Smooth muscle cell (in vitro differentiated cells): ENCODE measurements at regions not wholly inside any gene's neighbourhood (a gene's known extent, or its start where the extent isn't known, plus 50 kb on each side); places are given as distances from the start of the nearest gene placed in this dataset.

ENCODE experiments used
- DNase-seq: peaks from one replicate; lab custom pipeline; 2025; ENCODE audit not compliant: unreplicated experiment; lab: John Stamatoyannopoulos, UW
- H2AFZ ChIP-seq: fragments of 200-600 bp; sonication (generic); 2 replicates; pipeline ENCODE4 v1.6.0; 2016; ENCODE audit warnings: antibody characterized with exemption, low read depth, mild to moderate bottlenecking
- H3F3A ChIP-seq: fragments of 200-600 bp; sonication (generic); 2 replicates; pipeline ENCODE4 v1.6.0; 2017; ENCODE audit warnings: antibody characterized with exemption, low read depth
- H3K27ac ChIP-seq: fragments of 200-600 bp; sonication (generic); 2 replicates; pipeline ENCODE4 v1.5.1; 2016; ENCODE audit warnings: low read depth, mild to moderate bottlenecking
- H3K27me3 ChIP-seq: fragments of 200-600 bp; sonication (generic); 2 replicates; pipeline ENCODE4 v1.6.1; 2016; ENCODE audit warnings: low read depth, mild to moderate bottlenecking
- H3K36me3 ChIP-seq: fragments of 200-600 bp; sonication (generic); 2 replicates; pipeline ENCODE4 v1.5.1; 2016; ENCODE audit warnings: low read depth
- H3K4me1 ChIP-seq: fragments of 200-600 bp; sonication (generic); 2 replicates; pipeline ENCODE4 v1.5.1; 2016; ENCODE audit warnings: low read depth
- H3K4me2 ChIP-seq: fragments of 200-600 bp; sonication (generic); 2 replicates; pipeline ENCODE4 v1.6.0; 2016; ENCODE audit warnings: mild to moderate bottlenecking
- H3K4me3 ChIP-seq: fragments of 200-600 bp; sonication (generic); 2 replicates; pipeline ENCODE4 v1.5.1; 2016; ENCODE audit warnings: mild to moderate bottlenecking
- H3K79me2 ChIP-seq: fragments of 200-600 bp; sonication (generic); 2 replicates; pipeline ENCODE4 v1.6.0; 2016; ENCODE audit warnings: low read depth, mild to moderate bottlenecking
- H3K9ac ChIP-seq: fragments of 200-600 bp; sonication (generic); 2 replicates; pipeline ENCODE4 v1.6.0; 2016; ENCODE audit warnings: low read depth
- H3K9me3 ChIP-seq: fragments of 200-600 bp; sonication (generic); replicated peaks from 2 replicates; pipeline ENCODE4 v1.5.1; 2016; ENCODE audit warnings: low read depth
- H4K20me1 ChIP-seq: fragments of 200-600 bp; sonication (generic); 2 replicates; pipeline ENCODE4 v1.6.0; 2016; ENCODE audit warnings: low read depth
- WGBS: methylation state at CpG from one replicate; pipeline ENCODE4 v1.1.7; 2016; ENCODE audit warnings: low lambda C conversion rate; 5-methylcytosine and 5-hydroxymethylcytosine counted together
- TF ChIP-seq, protein P1 (sequence below): fragments of 200-600 bp; sonication (generic); IDR thresholded peaks from 2 replicates; pipeline ENCODE4 v1.5.1; 2017; ENCODE audit warnings: borderline replicate concordance, mild to moderate bottlenecking, antibody characterized with exemption; ENCODE audit not compliant: insufficient read depth, poor library complexity, severe bottlenecking

DNA sequence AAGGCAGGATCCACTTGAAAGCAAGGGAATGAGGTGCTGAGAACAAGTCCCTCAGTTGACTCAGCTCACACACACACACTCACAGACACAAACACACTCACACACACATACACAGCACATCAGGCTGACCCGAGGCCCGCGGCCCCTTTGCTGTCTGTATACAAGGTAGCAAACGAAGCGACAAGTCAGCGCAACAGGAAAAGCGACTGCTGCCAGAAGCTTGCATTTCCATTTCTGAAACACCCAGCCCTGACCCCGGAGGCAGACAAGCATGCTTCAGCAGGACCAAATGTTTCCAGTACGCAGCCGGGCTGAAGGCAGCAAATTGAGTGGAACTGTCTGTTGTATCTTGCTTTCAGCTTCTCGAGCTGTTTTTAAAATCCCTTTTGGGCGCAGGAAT is 501.6 kb downstream of the NPHP4 start:
- H2AFZ ChIP-seq: no peak overlapping the region
- no peaks in the 10 kb centered on the region for H3F3A ChIP-seq
- H3K9me3 ChIP-seq: no peaks in the 10 kb centered on the region
- H3K4me3 ChIP-seq: no peak overlapping the region
- H3K36me3 ChIP-seq: no peaks in the 10 kb centered on the region
- WGBS: 80% methylated on average over 12 of the region's 12 CpGs
- no peaks in the 10 kb centered on the region for H4K20me1 ChIP-seq
- peaks cover 6% of the 10 kb centered on the region for H3K4me1 ChIP-seq
- no peak for DNase-seq
- no peak overlapping the region for H3K4me2 ChIP-seq
- H3K79me2 ChIP-seq: no peaks in the 10 kb centered on the region
- TF ChIP-seq, protein P1, sequence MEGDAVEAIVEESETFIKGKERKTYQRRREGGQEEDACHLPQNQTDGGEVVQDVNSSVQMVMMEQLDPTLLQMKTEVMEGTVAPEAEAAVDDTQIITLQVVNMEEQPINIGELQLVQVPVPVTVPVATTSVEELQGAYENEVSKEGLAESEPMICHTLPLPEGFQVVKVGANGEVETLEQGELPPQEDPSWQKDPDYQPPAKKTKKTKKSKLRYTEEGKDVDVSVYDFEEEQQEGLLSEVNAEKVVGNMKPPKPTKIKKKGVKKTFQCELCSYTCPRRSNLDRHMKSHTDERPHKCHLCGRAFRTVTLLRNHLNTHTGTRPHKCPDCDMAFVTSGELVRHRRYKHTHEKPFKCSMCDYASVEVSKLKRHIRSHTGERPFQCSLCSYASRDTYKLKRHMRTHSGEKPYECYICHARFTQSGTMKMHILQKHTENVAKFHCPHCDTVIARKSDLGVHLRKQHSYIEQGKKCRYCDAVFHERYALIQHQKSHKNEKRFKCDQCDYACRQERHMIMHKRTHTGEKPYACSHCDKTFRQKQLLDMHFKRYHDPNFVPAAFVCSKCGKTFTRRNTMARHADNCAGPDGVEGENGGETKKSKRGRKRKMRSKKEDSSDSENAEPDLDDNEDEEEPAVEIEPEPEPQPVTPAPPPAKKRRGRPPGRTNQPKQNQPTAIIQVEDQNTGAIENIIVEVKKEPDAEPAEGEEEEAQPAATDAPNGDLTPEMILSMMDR: no peak
- H3K27me3 ChIP-seq: peaks cover 11% of the 10 kb centered on the region
- H3K27ac ChIP-seq: no peak overlapping the region
- H3K9ac ChIP-seq: no peak overlapping the region

DNA sequence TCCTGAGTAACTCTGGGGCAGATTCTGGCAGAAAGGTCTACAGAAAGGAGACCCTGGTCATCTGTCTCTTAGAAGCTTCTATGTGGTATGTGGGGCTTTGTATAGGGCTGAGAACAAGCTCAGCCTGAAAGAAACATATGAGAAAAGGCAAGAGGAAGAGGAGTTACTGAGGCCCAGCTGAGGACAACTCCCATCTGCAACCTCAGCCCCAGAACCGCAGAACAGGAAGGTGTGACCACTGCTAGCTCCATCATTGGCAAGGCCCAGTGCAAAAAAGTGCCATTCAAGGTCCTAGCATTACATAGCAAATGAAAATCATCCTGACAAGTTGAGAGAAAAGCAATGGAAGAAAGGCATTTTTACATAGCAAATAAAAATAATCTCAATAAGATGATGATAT is 503.8 kb downstream of the NPHP4 start:
- Histone ChIP-seq H3K4me3 (no peak overlapping the region), H3K9me3 (no peaks in the 10 kb centered on the region), H3F3A (no peaks in the 10 kb centered on the region), H4K20me1 (no peaks in the 10 kb centered on the region), H3K4me1 (no peaks in the 10 kb centered on the region), H3K36me3 (no peaks in the 10 kb centered on the region), H3K27ac (no peak overlapping the region), H3K79me2 (no peaks in the 10 kb centered on the region), H3K4me2 (no peak overlapping the region), H2AFZ (no peak overlapping the region), H3K9ac (no peak overlapping the region), H3K27me3 (peaks cover 8% of the 10 kb centered on the region)
- TF ChIP-seq, protein P1: no peak
- DNase-seq: no peak
- 100% methylated on average over 1 of the region's 1 CpG for WGBS

DNA sequence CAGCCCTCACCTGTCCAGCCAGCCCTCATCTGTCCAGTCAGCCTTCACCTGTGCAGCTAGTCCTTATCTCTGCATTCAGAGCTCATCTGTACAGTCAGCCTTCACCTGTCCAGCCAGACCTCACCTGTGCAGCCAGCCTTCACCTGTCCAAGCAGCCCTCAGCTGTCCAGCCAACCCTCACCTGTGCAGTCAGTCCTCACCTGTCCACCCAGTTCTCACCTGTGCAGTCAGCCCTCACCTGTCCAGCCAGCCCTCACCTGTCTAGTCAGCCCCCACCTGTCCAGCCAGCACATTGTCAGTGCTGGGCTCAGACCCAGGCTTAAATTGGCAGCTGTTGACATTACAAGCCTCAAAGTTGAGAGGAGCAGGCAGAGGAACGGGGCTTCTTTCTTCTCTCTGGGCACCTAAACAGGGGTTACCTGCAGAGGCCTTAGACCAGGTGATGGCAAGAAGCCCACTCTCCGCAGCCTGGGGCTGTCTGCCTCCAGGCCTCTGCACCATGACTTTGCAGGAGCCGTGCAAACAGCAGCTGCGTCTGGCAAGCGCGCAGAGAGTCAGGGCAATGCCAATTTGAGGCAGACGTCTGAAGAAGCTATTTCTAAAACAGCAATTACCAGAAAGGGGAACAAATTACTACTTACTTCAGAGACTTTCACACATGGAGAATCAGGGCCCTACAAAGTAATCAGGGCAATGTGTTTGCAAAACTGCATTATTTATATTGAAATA is 506.1 kb downstream of the NPHP4 start:
- Histone ChIP-seq H3K79me2 (no peaks in the 10 kb centered on the region), H3K9ac (no peak overlapping the region), H3K36me3 (no peaks in the 10 kb centered on the region), H2AFZ (no peak overlapping the region), H3K4me2 (no peak overlapping the region), H3K9me3 (no peaks in the 10 kb centered on the region), H3K4me1 (no peaks in the 10 kb centered on the region), H4K20me1 (no peaks in the 10 kb centered on the region), H3K4me3 (no peak overlapping the region), H3F3A (no peaks in the 10 kb centered on the region), H3K27me3 (peaks cover 9% of the 10 kb centered on the region), H3K27ac (no peak overlapping the region)
- 87% methylated on average over 7 of the region's 7 CpGs for WGBS
- TF ChIP-seq, protein P1: no peak
- DNase-seq: no peak

DNA sequence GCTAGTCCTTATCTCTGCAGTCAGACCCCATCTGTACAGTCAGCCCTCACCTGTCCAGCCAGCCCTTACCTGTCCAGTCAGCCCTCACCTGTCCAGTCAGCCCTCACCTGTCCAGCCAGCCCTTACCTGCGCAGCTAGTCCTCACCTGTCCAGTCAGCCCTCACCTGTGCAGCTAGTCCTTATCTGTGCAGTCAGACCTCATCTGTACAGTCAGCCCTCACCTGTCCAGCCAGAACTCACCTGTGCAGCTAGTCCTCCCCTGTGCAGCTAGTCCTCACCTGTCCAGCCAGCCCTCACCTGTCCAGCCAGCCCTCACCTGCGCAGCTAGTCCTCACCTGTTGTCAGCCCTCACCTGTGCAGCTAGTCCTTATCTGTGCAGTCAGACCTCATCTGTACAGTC is 506.8 kb downstream of the NPHP4 start:
- Histone ChIP-seq H3F3A (no peaks in the 10 kb centered on the region), H3K27me3 (peaks cover 8% of the 10 kb centered on the region), H3K9ac (no peak overlapping the region), H3K4me3 (no peak overlapping the region), H3K9me3 (no peaks in the 10 kb centered on the region), H2AFZ (no peak overlapping the region), H3K27ac (no peak overlapping the region), H3K4me1 (no peaks in the 10 kb centered on the region), H3K79me2 (no peaks in the 10 kb centered on the region), H3K4me2 (no peak overlapping the region), H3K36me3 (no peaks in the 10 kb centered on the region), H4K20me1 (no peaks in the 10 kb centered on the region)
- TF ChIP-seq, protein P1: no peak
- no peak for DNase-seq
- 91% methylated on average over 2 of the region's 2 CpGs for WGBS
